ENCODE measurements at regions not wholly inside any gene's neighbourhood (a gene's known extent, or its start where the extent isn't known, plus 50 kb on each side); places are given as distances from the start of the nearest gene placed in this dataset.

- Histone ChIP-seq H3K4me1 (ENCODE audit: control insufficient read depth in 3 of 3, insufficient read depth in 2 of 3, low read depth in 1 of 3, low read length in 2 of 3) (no peaks in the 10 kb centered on the region), H3K27me3 (ENCODE audit: control insufficient read depth in 3 of 3, insufficient read depth in 3 of 3, low read length in 3 of 3) (no peaks in the 10 kb centered on the region), H3K36me3 (ENCODE audit: control insufficient read depth in 3 of 3, insufficient read depth in 2 of 3, low read depth in 1 of 3, low read length in 3 of 3) (no peaks in the 10 kb centered on the region), H3K27ac (ENCODE audit: low read depth in 1 of 3, low read length in 2 of 3) (no peak overlapping the region), H3K4me3 (ENCODE audit: low read depth in 1 of 3, low read length in 3 of 3) (no peak overlapping the region), H3K9me3 (ENCODE audit: control insufficient read depth in 2 of 2, insufficient read depth in 1 of 2, low read depth in 1 of 2, low read length in 1 of 2) (no peaks in the 10 kb centered on the region)
- no peak for FAIRE-seq
- WGBS, 3 donors, result 66 to 86% (median 70%) methylated on average over 2 of the region's 2 CpGs
- no peak for DNase-seq
These were observed 216.4 kb upstream of the NECTIN3 start for GRCh38 chr3:110855207-110855606.

- no peak for FAIRE-seq
- 89 to 93% (median 92%) methylated on average over 2 of the region's 2 CpGs for WGBS, 3 donors
- no peaks in the 10 kb centered on the region for H3K36me3 ChIP-seq (ENCODE audit: control insufficient read depth in 3 of 3, insufficient read depth in 2 of 3, low read depth in 1 of 3, low read length in 3 of 3)
- H3K27ac ChIP-seq (ENCODE audit: low read depth in 1 of 3, low read length in 2 of 3), result no peak overlapping the region
- H3K4me3 ChIP-seq (ENCODE audit: low read depth in 1 of 3, low read length in 3 of 3), result no peak overlapping the region
- DNase-seq, result no peak
- no peaks in the 10 kb centered on the region for H3K9me3 ChIP-seq (ENCODE audit: control insufficient read depth in 2 of 2, insufficient read depth in 1 of 2, low read depth in 1 of 2, low read length in 1 of 2)
- no peaks in the 10 kb centered on the region for H3K27me3 ChIP-seq (ENCODE audit: control insufficient read depth in 3 of 3, insufficient read depth in 3 of 3, low read length in 3 of 3)
- H3K4me1 ChIP-seq (ENCODE audit: control insufficient read depth in 3 of 3, insufficient read depth in 2 of 3, low read depth in 1 of 3, low read length in 2 of 3), result no peaks in the 10 kb centered on the region
These were observed 214.7 kb upstream of the NECTIN3 start for GRCh38 chr3:110856916-110857315.

DNA sequence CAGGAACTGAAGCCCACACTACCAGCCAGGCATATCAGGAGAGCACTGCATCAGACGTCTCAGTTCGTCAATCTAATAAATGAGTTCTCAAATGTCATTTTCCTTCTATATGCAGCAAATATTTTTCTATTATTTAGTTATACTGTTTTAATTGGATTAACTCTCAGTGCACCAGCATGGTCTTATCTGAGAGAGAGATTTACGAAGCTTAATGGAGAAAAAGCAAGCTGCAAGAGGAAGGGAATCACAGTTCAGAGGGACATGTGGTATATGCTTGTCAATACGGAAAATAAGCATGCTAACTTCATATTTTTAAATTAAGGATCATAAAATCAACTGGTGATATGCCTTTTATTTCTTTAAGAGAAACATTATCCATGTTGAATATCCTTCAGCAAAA lies 213.1 kb upstream of the NECTIN3 start:
- Histone ChIP-seq H3K27ac (ENCODE audit: low read depth in 1 of 3, low read length in 2 of 3) (no peak overlapping the region), H3K4me3 (ENCODE audit: low read depth in 1 of 3, low read length in 3 of 3) (no peak overlapping the region), H3K27me3 (ENCODE audit: control insufficient read depth in 3 of 3, insufficient read depth in 3 of 3, low read length in 3 of 3) (no peaks in the 10 kb centered on the region), H3K4me1 (ENCODE audit: control insufficient read depth in 3 of 3, insufficient read depth in 2 of 3, low read depth in 1 of 3, low read length in 2 of 3) (no peaks in the 10 kb centered on the region), H3K9me3 (ENCODE audit: control insufficient read depth in 2 of 2, insufficient read depth in 1 of 2, low read depth in 1 of 2, low read length in 1 of 2) (no peaks in the 10 kb centered on the region), H3K36me3 (ENCODE audit: control insufficient read depth in 3 of 3, insufficient read depth in 2 of 3, low read depth in 1 of 3, low read length in 3 of 3) (no peaks in the 10 kb centered on the region)
- DNase-seq, result no peak
- 84 to 93% (median 90%) methylated on average over 4 of the region's 4 CpGs for WGBS, 3 donors
- no peak for FAIRE-seq

- no peak overlapping the region for H3K27ac ChIP-seq (ENCODE audit: low read depth in 1 of 3, low read length in 2 of 3)
- no peaks in the 10 kb centered on the region for H3K36me3 ChIP-seq (ENCODE audit: control insufficient read depth in 3 of 3, insufficient read depth in 2 of 3, low read depth in 1 of 3, low read length in 3 of 3)
- DNase-seq (no peak), FAIRE-seq (no peak)
- no peak overlapping the region for H3K4me3 ChIP-seq (ENCODE audit: low read depth in 1 of 3, low read length in 3 of 3)
- no peaks in the 10 kb centered on the region for H3K4me1 ChIP-seq (ENCODE audit: control insufficient read depth in 3 of 3, insufficient read depth in 2 of 3, low read depth in 1 of 3, low read length in 2 of 3)
- 90 to 94% (median 91%) methylated on average over 5 of the region's 5 CpGs for WGBS, 3 donors
- no peaks in the 10 kb centered on the region for H3K27me3 ChIP-seq (ENCODE audit: control insufficient read depth in 3 of 3, insufficient read depth in 3 of 3, low read length in 3 of 3)
- no peaks in the 10 kb centered on the region for H3K9me3 ChIP-seq (ENCODE audit: control insufficient read depth in 2 of 2, insufficient read depth in 1 of 2, low read depth in 1 of 2, low read length in 1 of 2)
These were observed 212.3 kb upstream of the NECTIN3 start for GRCh38 chr3:110859336-110859735.

GRCh38 chr3:110859993-110860392 lies 211.6 kb upstream of the NECTIN3 start:
- H3K4me3 ChIP-seq (ENCODE audit: low read depth in 1 of 3, low read length in 3 of 3), result no peak overlapping the region
- 15 to 39% (median 27%) methylated on average over 4 of the region's 4 CpGs for WGBS, 3 donors
- no peaks in the 10 kb centered on the region for H3K36me3 ChIP-seq (ENCODE audit: control insufficient read depth in 3 of 3, insufficient read depth in 2 of 3, low read depth in 1 of 3, low read length in 3 of 3)
- H3K27me3 ChIP-seq (ENCODE audit: control insufficient read depth in 3 of 3, insufficient read depth in 3 of 3, low read length in 3 of 3), result no peaks in the 10 kb centered on the region
- FAIRE-seq (no peak), DNase-seq (no peak)
- no peaks in the 10 kb centered on the region for H3K4me1 ChIP-seq (ENCODE audit: control insufficient read depth in 3 of 3, insufficient read depth in 2 of 3, low read depth in 1 of 3, low read length in 2 of 3)
- no peaks in the 10 kb centered on the region for H3K9me3 ChIP-seq (ENCODE audit: control insufficient read depth in 2 of 2, insufficient read depth in 1 of 2, low read depth in 1 of 2, low read length in 1 of 2)
- no peak overlapping the region for H3K27ac ChIP-seq (ENCODE audit: low read depth in 1 of 3, low read length in 2 of 3)

- H3K36me3 ChIP-seq (ENCODE audit: control insufficient read depth in 3 of 3, insufficient read depth in 2 of 3, low read depth in 1 of 3, low read length in 3 of 3), result no peaks in the 10 kb centered on the region
- no peak overlapping the region for H3K4me3 ChIP-seq (ENCODE audit: low read depth in 1 of 3, low read length in 3 of 3)
- WGBS, 3 donors, result 87 to 91% (median 90%) methylated on average over 4 of the region's 4 CpGs
- H3K27me3 ChIP-seq (ENCODE audit: control insufficient read depth in 3 of 3, insufficient read depth in 3 of 3, low read length in 3 of 3), result no peaks in the 10 kb centered on the region
- no peaks in the 10 kb centered on the region for H3K9me3 ChIP-seq (ENCODE audit: control insufficient read depth in 2 of 2, insufficient read depth in 1 of 2, low read depth in 1 of 2, low read length in 1 of 2)
- DNase-seq (no peak), FAIRE-seq (no peak)
- no peaks in the 10 kb centered on the region for H3K4me1 ChIP-seq (ENCODE audit: control insufficient read depth in 3 of 3, insufficient read depth in 2 of 3, low read depth in 1 of 3, low read length in 2 of 3)
- H3K27ac ChIP-seq (ENCODE audit: low read depth in 1 of 3, low read length in 2 of 3), result no peak overlapping the region
These were observed 205.7 kb upstream of the NECTIN3 start for GRCh38 chr3:110865934-110866333.

- 82 to 90% (median 83%) methylated on average over 1 of the region's 1 CpG for WGBS, 3 donors
- no peaks in the 10 kb centered on the region for H3K27me3 ChIP-seq (ENCODE audit: control insufficient read depth in 3 of 3, insufficient read depth in 3 of 3, low read length in 3 of 3)
- H3K4me3 ChIP-seq (ENCODE audit: low read depth in 1 of 3, low read length in 3 of 3), result no peak overlapping the region
- no peaks in the 10 kb centered on the region for H3K9me3 ChIP-seq (ENCODE audit: control insufficient read depth in 2 of 2, insufficient read depth in 1 of 2, low read depth in 1 of 2, low read length in 1 of 2)
- H3K36me3 ChIP-seq (ENCODE audit: control insufficient read depth in 3 of 3, insufficient read depth in 2 of 3, low read depth in 1 of 3, low read length in 3 of 3), result no peaks in the 10 kb centered on the region
- no peak for DNase-seq
- FAIRE-seq, result no peak
- no peak overlapping the region for H3K27ac ChIP-seq (ENCODE audit: low read depth in 1 of 3, low read length in 2 of 3)
- H3K4me1 ChIP-seq (ENCODE audit: control insufficient read depth in 3 of 3, insufficient read depth in 2 of 3, low read depth in 1 of 3, low read length in 2 of 3), result no peaks in the 10 kb centered on the region
These were observed 203.5 kb upstream of the NECTIN3 start for GRCh38 chr3:110868106-110868505.

DNA sequence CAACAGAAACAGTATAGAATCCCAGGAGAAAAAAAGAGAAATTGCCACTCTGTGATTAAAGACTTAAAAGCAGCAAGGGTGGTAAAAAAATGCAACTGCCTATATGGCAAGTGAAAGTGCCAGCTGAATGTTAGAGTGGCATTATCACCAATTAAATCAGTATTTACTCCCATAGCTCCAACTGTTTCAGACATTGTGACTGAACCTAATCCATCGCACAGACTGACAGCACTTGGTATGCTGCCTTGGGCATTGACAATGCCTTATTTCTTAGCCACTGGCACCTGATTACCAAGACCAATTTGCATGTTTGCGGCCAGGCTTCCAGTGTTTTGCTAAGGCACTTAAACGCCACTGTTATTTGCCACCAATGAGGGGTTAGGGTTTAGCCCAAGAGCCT lies 201.9 kb upstream of the NECTIN3 start:
- WGBS, 3 donors, result 94 to 96% (median 95%) methylated on average over 3 of the region's 3 CpGs
- Histone ChIP-seq H3K36me3 (ENCODE audit: control insufficient read depth in 3 of 3, insufficient read depth in 2 of 3, low read depth in 1 of 3, low read length in 3 of 3) (no peaks in the 10 kb centered on the region), H3K27ac (ENCODE audit: low read depth in 1 of 3, low read length in 2 of 3) (no peak overlapping the region), H3K9me3 (ENCODE audit: control insufficient read depth in 2 of 2, insufficient read depth in 1 of 2, low read depth in 1 of 2, low read length in 1 of 2) (peaks cover 0 to 4% of the 10 kb centered on the region in 2 donors), H3K4me1 (ENCODE audit: control insufficient read depth in 3 of 3, insufficient read depth in 2 of 3, low read depth in 1 of 3, low read length in 2 of 3) (no peaks in the 10 kb centered on the region), H3K27me3 (ENCODE audit: control insufficient read depth in 3 of 3, insufficient read depth in 3 of 3, low read length in 3 of 3) (no peaks in the 10 kb centered on the region), H3K4me3 (ENCODE audit: low read depth in 1 of 3, low read length in 3 of 3) (no peak overlapping the region)
- no peak for DNase-seq
- no peak for FAIRE-seq

DNA sequence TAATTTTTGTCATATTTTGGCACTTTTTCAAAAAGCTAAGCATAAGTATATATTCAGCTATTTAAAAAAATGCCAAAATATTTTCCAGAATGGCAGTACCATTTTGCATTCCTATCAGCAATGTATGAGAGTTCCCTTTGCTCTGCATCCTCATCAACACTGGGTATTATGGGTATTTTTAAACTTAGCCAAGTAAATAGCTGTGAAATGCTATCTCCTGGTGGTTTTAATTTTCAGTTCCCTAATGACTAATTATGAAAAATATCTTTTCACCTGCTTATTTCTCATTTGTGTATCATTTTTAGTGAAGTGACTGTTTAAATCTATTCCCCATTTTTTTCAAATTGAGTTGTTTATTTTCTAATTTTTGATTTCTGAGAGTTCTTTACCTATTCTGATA lies 199.7 kb upstream of the NECTIN3 start:
- Histone ChIP-seq H3K27ac (ENCODE audit: low read depth in 1 of 3, low read length in 2 of 3) (no peak overlapping the region), H3K4me3 (ENCODE audit: low read depth in 1 of 3, low read length in 3 of 3) (no peak overlapping the region), H3K4me1 (ENCODE audit: control insufficient read depth in 3 of 3, insufficient read depth in 2 of 3, low read depth in 1 of 3, low read length in 2 of 3) (no peaks in the 10 kb centered on the region), H3K9me3 (ENCODE audit: control insufficient read depth in 2 of 2, insufficient read depth in 1 of 2, low read depth in 1 of 2, low read length in 1 of 2) (peaks cover 0 to 9% of the 10 kb centered on the region in 2 donors), H3K36me3 (ENCODE audit: control insufficient read depth in 3 of 3, insufficient read depth in 2 of 3, low read depth in 1 of 3, low read length in 3 of 3) (no peaks in the 10 kb centered on the region), H3K27me3 (ENCODE audit: control insufficient read depth in 3 of 3, insufficient read depth in 3 of 3, low read length in 3 of 3) (no peaks in the 10 kb centered on the region)
- no peak for FAIRE-seq
- no peak for DNase-seq

Measured in small intestine (tissue), 7 donors.